Testis (tissue), 2 donors: ENCODE measurements at regions not wholly inside any gene's neighbourhood (a gene's known extent, or its start where the extent isn't known, plus 50 kb on each side); places are given as distances from the start of the nearest gene placed in this dataset.

Experiments used
- CTCF ChIP-seq, 3 experiments: fragments of 450-650 bp in 2 of 3; fragments of 200-600 bp in 1 of 3; sonication (generic) in 1 of 3; IDR thresholded peaks; one replicate each; pipeline ENCODE4 v1.5.1; 2016 to 2019; ENCODE audit warnings: antibody characterized with exemption in 3 of 3, mild to moderate bottlenecking in 2 of 3, moderate library complexity in 1 of 3
- POLR2A ChIP-seq: fragments of 450-650 bp; IDR thresholded peaks from one replicate; pipeline ENCODE4 v1.6.1; 2017; ENCODE audit warnings: antibody characterized with exemption, mild to moderate bottlenecking, moderate library complexity

- TF ChIP-seq CTCF (IDR thresholded peaks at IDR 0.05) (no peak), POLR2A (no peak)
These were observed 800.5 kb downstream of the LRFN5 start for GRCh38 chr14:42407153-42407552.
